Activated CD4-positive, alpha-beta T cell treated with anti-CD3 and anti-CD28 coated beads for 24 hours (primary cell): ENCODE measurements at regions not wholly inside any gene's neighbourhood (a gene's known extent, or its start where the extent isn't known, plus 50 kb on each side); places are given as distances from the start of the nearest gene placed in this dataset.
"Not testable (repeated sequence)": the region's sequence is repeated elsewhere in the genome, so short reads cannot be mapped to it uniquely, and the experiment has no call there.

Experiments used
- DNase-seq, 2 donors: peaks; one replicate each; pipeline ENCODE4 v3.0.0-alpha.2; 2020; ENCODE audit warnings: low read depth in 2 of 2

DNA sequence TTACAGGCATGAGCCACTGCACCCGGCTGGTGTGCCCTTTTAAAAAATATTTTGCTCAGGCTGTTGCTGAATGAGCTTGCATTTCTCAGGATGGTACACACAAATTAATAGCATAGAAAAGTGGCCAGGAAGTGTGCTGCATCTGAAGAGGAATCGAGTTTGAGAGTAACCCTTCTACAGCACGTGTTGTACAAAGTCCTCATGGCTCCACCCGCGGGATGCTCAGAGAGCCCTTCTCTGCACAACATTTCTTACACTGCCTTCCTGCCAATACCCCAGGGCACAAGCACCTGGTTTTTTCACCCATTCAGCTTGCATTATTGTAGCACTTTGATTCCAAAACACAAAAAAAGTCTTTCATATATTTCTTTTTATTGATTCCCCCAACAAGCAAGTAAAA, 90.1 kb upstream of the NEDD4L start:
- DNase-seq, result no peak

DNA sequence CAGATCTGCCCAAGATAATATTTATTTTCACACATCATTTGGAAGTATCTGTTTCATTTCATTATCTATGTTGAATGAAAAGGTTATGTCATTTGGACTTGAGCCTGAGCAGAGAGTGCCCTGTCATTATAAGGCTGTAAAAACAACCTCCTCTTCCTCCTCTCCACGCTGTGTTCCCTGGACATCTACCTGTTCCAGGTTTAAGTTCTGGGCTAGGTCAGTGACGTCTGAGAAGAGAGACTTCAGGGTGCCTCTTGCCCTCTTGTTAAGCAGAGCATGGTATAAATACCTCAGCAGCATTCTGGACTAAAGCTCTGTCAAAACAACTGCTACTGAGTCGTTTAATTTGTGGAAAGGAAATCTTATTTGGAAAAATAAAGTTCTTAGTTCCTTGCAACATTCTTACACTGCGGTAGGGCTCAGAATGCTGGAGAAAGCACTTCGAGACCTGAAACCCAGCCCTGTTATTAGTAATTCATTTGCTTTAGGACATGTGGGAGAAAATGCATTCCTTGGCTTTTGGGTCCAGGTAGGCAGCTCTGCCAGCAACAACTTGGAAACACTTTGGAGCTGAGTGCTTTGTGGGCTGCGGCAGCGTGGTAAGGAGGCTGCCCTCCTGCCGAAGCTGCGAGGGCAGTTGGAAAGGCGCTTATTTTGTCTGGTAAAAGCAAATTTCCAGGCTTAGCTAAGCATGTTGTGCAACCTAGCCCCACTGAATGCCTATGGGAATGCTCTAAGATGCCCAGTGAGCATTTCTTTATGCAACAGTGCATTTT, 91.8 kb upstream of the NEDD4L start:
- DNase-seq, result no peak

DNA sequence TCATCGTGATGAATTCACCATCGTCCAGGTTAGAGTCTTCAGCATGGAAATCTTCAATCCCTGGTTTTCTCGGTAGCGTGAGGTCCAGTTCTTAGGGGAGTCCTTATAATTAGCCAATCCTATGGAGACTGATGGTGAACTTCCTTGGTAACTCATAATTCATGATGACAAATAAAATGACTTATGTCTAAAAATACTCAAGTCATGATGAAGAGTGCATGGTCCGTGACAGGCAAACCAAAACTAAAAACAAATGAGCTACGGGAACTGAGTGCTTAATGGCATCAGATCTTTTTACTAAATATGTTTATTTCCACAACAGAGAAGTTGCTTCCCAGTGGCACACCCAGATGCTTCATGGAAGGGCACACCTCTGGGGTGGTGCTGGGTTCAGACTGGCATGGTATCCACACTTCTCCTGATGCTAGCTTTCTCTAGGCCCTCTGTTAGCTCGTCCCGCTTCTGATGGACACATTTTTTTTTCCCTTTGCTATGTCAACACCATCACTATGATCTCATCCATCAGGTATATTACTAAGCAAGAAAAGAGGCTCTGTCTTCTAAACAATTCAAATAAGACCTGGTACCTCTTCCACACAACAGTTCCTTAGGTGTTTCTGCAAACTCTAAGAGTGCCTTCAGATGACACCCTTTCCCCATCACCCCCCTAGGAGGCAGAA, 92.8 kb upstream of the NEDD4L start:
- DNase-seq, result no peak

DNA sequence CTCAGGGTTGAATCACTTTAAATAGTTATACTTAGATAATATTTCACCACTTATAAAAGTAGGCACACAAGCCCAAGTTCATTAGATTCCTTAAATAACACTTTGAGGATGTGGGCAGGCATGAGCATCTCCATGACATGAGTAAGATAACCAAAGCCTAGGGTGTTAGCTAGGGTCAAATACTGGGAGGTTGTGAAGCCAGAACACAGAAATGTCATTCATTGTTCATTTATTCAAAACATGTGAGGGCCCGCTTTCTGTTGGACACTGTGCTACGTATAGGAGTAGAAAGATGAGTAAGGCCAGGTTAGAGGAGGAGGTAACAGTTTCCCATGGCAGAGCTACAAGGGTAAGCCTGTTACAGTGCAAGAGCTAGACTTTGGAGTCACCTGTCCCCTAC, 93.5 kb upstream of the NEDD4L start:
- DNase-seq, result no peak

DNA sequence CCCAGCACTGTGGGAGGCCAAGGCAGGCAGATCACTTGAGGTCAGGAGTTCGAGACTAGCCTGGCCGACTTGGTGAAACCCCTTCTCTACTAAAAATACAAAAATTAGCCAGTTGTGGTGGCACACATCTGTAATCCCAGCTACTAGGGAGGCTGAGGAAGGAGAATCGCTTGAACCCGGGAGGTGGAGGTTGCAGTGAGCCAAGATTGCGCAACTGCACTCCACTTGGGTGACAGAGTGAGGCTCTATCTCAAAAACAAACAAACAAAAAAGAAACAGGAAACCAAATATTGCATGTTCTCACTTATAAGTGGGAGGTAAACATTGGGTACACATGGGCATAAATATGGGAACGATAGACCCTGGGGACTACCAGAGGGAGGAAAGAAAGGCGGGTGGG, 94.7 kb upstream of the NEDD4L start:
- DNase-seq, result not testable (repeated sequence)

DNA sequence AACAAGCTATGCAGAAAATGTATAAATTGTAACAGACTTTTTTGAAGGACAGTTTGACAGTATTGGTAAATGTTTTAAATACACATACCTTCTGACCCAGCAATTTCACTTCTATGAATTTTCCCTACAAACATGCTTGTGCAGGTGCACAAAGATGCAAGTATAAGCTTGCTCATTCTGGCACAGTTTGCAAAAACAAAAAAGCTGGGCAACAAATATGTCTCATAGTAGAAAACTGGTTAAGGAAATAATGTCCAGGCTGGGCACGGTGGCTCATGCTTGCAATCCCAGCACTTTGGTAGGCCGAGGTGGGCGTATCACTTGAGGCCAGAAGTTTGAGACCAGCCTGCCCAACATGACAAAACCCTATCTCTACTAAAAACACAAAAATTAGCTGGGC, 96.9 kb upstream of the NEDD4L start:
- DNase-seq, result no peak

DNA sequence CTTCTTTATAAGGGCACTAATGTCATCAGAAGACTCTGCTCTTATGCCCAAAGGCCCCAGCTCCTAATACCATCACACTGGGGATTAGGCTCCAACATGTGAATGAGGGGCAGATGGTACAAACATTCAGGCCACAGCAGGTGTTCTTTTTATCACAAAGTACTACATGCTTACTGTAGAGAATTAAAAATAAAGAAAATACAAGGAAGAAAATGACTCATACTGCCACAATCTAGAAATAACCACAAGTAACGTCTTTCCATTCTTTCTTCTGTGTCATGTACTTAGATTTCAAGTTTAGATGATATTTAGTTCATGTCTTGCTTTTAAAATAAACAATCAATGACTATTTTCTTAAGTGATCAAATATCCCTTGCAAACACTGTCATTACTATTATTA, 100.3 kb upstream of the NEDD4L start:
- no peak for DNase-seq

DNA sequence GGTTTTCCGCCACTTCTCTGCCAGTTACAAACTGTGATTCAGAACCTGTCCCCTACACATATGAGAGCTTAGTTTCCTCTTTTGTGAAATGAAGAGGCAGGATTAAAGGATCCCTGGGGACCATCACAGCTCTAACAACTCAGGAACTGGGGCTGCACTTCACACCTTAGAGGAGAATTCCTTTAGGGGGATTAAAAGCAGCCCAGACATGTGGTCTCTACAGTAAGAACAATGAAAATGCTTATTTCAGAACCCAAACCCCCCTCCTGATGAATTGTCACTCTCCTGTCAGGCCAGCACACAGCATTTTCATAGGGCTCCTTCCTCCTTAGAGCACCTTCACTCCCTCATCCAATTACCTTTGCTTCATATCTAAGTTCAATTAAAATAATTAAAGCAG, 101.5 kb upstream of the NEDD4L start:
- DNase-seq, result no peak

DNA sequence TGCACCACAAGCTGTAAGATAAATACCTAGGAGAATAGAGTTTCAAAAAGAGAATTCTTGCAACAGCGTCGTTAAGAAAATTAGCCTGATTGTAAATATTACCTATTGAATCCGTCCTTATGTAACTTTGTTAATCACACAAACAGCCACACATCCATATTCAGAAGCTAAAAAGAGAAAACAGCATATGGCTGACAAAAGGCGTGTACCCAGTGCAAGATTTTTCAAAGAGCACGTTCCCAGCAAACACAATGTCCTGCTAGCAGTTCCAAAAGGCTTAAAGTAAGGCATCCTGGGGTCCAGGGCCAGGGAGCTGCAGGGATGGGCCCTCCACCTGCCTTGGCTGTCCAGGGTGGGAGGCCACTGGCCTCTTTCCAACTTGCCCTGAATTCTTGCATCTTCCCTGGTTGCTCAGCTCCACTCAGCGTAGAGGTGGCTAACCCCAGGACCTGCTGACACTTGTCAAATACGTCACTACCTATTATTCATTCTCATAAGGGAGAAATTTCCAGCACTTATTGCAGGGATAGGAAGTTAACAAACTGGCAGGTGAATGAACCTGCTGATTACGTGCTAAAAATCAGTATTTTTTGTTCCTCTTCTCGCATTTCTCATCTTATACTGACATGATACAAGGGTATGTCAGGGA, 102.1 kb upstream of the NEDD4L start:
- DNase-seq, result no peak

DNA sequence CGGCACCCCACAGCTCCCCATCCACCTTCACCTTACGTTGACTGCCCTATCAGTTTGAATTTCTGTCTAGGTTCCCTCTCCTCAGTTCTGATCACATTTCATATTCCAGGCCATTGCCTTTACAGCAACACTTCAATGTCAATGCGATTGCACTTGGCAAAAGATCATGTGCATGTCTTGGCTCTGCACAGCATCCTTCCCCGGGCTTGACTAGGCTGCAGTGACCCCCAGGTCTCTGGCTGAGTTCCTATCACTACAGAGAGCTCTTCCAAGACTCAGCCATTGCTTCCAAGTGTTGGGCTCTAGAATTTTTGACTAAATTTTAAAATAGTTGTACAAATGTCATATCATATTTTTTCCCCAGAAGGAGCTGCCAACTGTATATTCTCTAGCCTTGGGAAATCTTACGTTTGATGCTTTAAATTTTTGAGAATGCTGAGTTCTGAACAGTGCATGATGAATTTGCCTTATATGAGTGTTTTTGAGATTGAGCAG, 103.8 kb upstream of the NEDD4L start:
- DNase-seq, result no peak

DNA sequence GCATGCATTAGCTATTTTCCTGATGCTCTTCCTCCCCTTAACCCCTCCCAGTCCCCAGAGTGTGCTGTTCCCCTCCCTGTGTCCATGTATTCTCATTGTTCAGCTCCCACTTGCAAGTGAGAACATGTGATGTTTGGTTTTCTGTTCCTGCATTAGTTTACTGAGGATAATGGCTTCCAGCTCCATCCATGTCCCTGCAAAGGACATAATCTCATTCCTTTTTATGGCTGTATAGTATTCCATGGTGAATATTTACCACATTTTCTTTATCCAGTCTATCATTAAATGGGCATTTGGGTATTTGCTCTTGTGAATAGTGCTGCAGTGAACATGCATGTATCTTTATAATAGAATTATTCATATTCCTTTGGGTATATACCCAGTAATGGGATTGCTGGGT, 109.7 kb upstream of the NEDD4L start:
- DNase-seq, result not testable (repeated sequence)

DNA sequence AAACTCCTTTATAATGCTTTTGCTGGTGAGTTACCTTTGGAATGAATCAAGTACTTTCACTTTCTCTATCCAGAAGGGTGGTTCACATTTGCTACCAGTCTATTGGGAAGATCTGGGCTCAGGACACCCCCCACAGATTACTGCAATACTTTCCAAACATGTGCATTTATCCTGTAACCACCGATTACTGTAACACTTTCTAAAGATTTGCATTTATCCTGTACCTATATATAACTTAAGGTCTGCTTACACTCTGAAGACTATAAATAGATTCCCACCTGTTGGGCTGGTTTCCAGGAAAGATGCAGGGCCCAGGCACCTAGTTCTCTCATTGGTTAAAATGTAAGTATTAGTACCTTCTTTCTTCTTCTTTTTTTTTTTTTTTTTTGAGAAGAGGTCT, 113.0 kb upstream of the NEDD4L start:
- DNase-seq, result no peak

DNA sequence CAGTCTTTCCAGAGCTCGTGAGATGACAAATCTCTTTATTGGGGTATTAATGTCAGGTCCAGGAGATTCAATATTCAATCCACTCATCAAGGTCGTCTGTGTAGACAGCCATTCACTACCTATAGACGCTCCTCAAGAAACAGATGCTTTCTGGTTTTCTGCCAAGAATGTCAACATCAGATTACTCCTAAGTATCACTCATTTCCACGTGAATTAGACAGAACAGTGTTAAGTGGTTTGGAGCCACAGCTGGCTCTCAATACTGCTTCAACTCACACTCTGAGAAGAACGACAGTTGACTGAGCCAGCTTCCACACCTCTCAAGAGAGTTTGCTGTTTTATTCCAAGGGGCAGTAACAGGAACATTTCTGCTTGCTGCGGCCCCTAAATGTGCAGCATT, 113.5 kb upstream of the NEDD4L start:
- DNase-seq, result no peak

DNA sequence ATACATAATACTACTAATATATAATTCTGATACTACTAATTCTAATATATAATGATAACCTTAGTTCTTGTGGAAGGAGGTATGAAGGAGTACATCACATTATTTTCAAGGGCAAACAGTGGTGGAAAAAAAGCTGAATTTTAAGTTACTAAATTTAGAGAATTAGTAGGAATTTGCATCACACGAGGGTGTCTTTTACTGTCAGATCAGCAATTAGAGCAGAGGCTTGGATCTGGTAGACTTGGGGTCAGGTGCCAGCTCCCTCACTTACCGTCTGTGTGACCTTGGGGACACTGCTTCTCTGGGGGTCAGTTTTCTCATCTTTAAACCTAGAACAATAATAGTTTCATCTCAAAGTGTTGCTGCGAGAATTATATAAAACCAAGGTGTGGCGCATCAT, 114.1 kb upstream of the NEDD4L start:
- no peak for DNase-seq

DNA sequence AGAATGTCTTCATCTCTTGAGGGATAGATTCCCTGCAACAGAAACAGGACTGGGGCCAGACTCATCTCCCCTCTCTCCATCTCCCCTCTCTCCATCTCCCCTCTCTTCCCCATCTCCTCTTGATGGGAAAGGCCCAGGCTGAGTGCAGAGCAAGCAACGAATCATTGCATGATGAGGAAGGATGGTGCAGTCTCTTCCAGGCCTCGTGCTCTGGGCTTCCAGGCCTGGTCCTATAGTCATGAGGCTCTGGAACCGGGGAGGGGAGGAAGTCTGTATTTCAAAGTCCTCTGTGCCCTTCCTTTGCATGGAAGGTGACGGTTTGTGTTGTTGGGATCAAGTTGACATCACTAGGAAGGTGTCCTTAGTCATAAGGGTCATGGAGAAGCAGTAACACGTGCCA, 115.6 kb upstream of the NEDD4L start:
- no peak for DNase-seq

DNA sequence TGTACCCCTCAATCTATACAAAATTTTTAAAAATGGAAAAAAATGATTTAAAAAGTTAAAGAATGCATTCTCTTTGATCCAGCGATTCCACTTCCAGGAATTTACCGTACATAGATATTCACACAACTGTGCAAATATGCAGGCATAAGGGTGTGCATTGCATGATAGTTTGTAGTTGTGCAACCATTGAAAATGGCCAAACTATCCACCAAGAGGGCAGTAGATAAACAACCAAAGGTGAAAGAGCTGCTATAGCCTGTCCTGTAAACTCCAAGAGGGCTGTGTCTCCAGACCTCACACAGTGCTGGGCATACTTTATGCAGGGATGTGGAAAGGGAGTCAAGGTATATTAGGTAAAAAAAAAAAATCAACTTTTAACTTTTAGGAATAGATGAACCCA, 116.5 kb upstream of the NEDD4L start:
- no peak for DNase-seq

DNA sequence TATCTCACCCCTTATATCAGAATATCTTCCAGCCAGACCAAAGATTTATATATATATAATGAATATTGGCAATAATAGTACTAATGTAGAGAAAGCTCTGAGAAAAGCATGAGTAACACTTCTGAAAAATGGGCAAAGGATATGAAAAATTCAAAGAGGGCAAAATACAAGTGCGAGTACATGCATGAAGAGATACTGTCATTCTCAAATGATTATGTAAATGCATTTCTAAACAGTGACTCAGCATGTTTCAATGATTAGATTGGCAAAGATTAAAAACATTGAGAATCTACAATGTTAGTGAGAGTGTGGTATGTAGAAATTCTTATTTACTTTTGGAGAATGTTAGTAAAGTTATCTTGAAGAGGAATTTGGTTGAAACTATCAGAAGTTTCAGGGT, 118.3 kb upstream of the NEDD4L start:
- DNase-seq, result no peak

DNA sequence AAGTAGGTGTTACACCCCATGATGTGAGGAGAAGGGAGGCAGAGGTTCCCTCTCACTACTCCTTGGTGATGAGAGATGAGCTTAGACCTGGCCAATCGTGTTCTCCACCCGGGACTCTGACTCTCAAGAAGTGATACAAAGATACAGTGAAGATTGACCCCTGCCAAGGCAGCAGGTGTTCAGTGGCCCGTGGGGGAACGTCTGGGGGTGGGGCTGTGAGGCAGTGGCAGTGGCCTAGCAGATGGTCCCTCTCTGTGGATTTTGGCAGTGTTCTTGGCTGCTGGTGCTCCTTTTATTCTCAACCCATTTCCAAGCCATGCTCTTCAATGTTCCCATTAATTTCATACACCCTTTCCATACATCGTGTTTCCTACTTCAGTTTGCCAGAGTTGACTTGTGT, 120.4 kb upstream of the NEDD4L start:
- DNase-seq, result no peak

DNA sequence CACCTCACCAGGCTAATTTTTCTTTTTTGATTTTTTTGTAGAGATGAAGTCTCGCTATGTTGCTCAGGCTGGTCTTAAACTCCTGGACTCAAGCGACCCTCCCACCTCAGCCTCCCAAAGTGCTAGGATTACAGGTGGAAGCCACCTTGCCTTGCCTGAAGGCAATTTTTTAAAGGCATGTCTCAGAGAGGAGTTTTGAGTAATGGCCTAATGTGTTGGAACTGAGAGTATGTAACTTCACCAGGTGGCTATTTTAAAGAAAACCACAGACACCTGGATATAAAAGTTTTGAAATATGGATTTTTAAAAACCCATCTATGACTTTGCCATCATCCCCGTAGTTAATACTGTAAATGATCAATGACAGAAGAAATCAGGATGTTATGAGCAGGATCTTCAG, 119.8 kb upstream of the ATP8B1 start:
- no peak for DNase-seq

DNA sequence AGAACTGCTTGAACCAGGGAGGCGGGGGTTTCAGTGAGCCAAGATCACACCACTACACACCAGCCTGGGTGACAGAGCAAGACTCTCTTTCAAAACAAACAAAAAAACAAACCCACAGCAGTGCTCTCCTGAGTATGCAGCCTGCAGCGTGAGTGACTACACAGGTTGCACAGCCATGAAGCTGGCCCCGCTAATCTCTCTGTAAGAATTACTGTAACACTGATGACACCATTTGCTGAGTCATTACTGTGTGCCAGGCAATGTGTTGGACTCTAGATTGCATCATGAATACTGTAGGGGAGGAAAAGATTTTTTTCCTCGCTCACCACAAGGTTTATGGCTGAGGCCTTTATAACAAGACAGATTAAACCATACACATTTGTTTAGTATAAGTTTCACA, 118.6 kb upstream of the ATP8B1 start:
- DNase-seq, result no peak

DNA sequence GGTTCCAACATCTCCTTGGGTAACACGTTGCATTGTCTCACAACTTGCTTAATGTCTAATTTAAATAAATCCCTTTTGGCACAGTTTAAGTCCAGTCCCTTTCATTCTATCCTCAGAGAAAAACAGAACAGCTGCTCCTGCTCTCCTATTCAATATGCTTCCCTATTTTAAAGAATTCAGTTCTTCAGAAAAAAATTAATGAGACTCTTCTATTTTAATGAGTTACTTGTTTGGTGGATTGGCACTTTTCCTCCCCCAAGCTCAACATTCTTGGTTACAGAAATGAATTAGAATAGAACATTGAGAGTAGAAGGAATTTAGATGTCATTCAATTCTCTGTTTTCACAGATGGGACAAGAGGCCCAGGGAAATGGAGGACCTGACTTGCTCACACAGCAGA, 116.9 kb upstream of the ATP8B1 start:
- DNase-seq, result no peak

DNA sequence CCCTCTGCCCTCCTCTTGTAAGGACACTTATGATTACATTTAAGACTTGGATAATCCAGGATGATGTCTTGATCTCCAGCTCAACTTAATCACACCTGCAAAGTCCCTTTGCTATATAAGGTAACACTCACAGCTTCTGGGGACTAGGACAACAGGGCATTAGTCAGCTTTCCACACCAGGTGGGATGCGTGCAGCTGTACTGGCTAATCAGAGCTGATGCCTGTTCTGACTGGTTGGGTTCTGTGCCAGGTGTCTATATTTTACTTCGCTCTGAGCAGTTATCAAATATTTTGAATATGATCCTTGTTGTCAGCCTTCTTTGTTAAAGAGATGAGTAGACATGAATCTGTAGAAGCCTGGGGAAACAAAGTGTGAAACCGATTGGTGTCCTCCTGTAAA, 115.5 kb upstream of the ATP8B1 start:
- DNase-seq, result no peak

DNA sequence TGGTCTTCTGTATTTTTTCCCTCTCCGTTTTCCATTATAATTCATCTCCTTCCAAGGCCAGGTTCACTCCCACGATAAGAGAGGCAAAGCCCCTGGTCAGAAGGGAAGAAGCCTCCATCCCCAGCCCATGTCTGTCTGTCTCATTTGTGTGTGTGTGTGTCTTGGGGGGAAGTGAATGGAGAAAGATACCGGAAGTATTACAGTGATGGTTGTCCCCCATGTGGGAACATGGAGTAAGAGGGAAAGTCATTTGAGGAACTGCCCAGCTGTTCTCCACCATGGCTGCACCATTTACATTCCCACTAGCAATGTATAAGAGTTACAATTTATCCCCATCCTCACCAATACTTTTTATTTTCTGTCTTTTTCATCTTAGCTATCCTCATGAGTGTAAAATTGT, 113.6 kb upstream of the ATP8B1 start:
- no peak for DNase-seq
